ENCODE measurements at regions not wholly inside any gene's neighbourhood (a gene's known extent, or its start where the extent isn't known, plus 50 kb on each side); places are given as distances from the start of the nearest gene placed in this dataset.
"Not testable (repeated sequence)": the region's sequence is repeated elsewhere in the genome, so short reads cannot be mapped to it uniquely, and the experiment has no call there.

DNA sequence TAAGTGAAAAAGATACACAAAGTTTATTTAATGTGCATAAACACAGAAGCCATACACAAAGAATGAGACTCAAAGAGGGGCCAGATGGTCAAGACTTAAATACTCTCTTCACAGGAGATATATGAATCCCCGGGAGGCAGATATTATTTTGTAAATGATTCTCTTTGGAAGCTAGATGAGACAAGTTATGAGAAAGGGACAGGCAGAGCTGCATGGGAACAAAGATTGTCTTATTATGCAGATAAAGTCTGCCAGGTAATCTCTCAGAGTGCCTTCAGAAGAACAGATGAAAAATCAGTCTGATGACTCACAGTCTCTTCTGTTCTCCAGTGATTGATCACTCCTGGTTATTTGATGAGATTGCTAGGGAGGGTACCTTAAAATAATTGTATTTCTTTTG lies 89.0 kb downstream of the NAF1 start:
- DNase-seq (ENCODE audit: low read depth) = no peak

DNA sequence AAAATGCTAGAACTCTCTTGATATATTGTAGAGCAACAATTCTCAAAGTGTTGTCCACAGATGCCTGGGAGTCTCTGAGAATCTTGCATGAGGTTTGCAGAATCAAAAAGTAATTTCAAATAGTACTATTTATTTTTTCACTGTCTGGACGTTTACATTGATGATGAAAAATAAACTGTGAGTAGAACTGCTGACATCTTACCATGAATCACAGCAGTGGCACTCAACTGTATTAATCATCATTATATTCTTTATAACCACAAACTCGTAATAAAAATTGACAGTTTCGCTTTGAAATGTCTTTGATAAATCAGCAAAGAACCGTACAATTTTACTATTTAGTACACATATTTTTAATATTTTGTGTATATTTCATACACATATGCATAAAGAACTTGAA lies 94.5 kb downstream of the NAF1 start:
- peak; percentile 60 for DNase-seq (ENCODE audit: low read depth)

DNA sequence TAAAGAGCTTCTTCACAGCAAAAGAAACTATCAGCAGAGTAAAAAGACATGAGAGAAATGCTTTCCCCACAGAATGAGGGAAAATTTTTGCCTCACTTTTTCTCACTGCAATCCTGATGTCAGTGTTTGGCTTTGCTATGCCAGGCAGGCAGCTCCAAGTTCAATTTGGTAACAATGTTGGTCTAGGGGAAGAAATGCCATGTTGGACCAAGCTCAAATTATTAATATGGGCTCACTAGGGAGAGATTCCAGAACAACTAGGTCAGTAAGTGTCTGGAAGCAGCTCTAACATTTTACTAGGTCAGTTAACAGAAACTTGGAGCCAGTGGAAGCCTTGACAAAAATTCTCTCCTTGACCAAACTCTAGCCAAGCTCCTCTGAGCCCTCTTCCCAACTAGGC lies 95.4 kb downstream of the NAF1 start:
- DNase-seq (ENCODE audit: low read depth) = no peak

DNA sequence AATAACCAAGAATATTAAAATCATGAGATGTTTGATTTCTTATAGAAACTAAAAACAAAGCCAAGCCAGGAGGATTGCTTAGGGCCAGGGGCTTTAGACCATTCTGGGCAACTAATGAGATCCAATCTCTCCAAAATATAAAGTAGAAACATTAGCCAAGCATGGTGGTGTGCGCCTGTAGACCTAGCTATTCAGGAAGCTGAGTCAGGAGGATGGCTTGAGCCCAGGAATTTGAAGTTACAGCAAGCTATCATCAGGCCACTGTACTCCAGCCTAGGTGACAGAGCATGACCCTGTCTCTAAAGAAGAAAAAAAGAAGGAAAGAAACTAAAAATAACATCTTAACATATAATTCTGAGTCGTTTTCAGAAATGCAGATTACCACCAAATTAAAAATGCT lies 96.7 kb downstream of the NAF1 start:
- peak; percentile 46 for DNase-seq (ENCODE audit: low read depth)

DNA sequence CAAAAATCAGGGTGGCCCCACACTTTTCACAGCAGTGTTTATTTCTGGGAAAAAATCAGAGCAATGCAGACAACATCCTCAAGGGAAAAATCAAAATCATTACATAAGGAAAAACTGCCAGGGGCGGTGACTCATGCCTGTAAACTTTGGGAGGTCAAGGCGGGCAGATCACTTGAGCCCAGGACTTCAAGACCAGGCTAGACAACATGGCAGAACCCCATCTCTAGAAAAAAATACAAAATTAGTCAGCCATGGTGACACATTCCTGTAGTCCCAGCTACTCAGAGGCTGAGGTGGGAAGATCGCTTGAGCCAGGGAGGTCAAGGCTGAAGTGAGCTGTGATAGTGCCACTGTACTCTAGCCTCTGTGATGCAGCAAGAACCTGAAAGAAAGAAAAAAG lies 102.8 kb downstream of the NAF1 start:
- DNase-seq (ENCODE audit: low read depth) = peak; percentile 80

DNA sequence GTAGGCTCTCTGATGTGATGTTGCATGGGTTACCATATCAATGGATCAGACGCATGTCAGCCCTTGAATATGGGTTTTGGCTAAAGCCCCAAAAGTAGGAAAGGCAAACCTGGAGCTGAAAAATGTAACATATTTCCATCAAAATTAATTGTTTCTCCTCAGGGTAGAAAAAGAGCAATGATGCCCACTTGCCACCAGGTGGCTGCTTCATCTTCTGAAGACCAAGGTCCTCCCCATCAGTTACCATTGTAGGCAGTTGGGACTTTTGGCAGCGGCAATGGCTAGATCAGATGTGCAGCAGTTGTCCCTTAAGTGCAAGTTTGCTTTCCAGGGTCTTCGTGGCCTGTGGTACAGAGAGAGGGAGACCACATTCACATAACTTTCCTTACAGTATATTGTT lies 118.2 kb downstream of the NAF1 start:
- peak; percentile 58 for DNase-seq (ENCODE audit: low read depth)

DNA sequence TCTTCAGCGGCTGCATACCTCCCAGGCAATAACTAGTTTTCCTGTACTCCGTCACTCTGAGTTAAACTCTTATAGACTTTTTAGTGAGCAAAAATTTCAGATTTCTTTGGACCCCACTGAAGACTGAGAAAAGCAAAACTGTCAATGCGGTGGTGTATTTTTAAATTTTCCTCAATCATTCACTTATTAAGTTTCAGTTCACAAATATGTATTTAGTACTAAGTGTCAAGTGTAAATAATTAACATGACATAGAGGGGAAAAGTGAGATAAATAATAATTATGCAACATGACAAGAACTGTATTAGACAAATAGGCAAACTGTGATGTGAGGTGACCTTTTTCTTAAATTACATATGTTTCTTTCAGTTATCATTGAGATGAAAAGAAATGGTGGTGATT lies 124.4 kb downstream of the NAF1 start:
- no peak for DNase-seq (ENCODE audit: low read depth)

DNA sequence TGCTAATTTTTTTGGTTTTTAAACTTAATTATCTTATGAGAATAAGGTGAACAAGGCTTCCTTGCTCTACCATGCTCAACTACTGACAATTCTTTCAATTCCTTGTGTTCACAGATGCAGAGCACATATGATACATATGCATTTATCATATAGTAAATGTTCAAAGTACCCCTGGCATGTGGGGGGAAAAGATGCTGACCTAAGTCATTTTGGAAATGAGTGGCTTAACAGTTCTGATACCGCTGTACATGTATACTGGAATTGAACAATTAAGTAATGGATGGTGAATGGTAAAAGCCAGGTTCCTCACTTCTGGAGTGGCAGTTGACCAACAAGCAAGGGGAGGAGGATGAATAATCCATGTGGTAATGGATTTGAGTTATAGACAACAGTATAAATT lies 149.6 kb downstream of the NAF1 start:
- DNase-seq (ENCODE audit: low read depth) = no peak

DNA sequence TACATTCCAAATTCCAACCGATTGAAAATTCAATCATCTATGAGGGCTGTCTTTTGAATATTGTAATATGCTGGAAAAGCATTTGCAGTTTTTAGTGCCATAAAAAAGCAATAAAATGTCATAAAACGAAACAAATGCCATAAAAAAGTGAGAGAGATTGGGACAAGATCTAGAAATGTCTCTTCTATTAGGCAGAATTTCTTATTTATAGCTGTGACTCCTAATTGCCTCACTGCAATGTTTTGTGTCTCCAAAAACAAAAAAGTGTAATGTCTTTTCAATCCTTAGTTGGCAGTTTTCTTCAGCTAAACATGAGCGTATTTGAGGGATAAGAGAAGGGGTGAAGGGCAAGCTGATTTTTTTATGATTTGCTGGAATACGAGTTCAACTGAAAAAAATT lies 153.9 kb downstream of the NAF1 start:
- no peak for DNase-seq (ENCODE audit: low read depth)

DNA sequence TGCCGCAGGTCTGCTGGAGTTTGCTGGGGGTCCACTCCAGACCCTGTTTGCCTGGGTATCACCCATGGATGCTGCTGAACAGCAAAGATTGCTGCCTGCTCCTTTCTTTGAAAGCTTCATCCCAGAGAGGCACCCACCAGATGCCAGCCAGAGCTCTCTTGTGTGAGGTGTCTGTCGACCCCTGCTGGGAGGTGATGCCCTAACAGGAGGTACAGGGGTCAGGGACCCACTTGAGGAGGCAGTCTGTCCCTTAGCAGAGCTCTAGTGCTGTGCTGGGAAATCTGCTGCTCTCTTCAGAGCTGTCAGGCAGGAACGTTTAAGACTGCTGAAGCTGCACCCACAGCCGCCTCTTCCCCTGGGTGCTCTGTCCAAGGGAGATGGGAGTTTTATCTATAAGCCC lies 162.7 kb downstream of the NAF1 start:
- no peak for DNase-seq (ENCODE audit: low read depth)

DNA sequence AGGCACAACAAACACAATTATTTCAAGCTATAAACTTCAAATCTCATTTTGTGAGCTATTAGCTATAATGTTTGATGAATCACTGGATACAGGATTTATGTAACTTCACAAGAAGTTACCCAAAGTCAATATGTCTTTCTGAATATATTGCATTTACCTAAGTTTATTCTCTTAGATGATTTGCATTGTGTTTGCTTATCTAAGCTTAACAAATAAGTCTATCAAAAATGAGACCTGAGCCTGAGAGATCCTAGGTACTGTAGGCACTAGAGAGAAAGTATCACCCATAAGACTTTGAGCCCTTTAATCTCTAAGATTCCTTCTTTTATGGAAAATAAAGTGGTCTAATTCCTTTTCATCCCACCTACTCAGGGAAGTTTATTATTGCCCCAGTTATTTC lies 178.2 kb downstream of the NAF1 start:
- no peak for DNase-seq (ENCODE audit: low read depth)

DNA sequence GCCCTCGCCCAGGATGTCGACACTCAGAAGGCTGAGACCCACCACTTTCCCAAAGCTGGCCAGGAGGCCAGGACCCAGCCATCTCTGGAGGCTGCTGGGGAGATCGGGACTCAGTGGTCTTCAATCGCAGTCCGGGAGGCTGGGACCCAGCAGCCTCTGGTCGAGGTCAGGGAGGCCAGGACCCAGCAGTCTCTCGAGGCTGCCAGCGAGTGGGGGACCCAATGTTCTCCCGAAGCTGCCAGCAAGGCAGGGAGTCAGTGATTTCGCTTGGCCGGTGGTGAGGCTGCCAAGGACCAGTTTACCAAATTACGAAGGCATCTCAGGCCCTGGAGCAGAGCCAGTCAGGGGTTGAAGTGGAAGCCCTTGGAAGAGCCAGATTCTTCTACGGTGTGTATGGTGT lies 181.6 kb downstream of the NAF1 start:
- DNase-seq (ENCODE audit: low read depth) = no peak

DNA sequence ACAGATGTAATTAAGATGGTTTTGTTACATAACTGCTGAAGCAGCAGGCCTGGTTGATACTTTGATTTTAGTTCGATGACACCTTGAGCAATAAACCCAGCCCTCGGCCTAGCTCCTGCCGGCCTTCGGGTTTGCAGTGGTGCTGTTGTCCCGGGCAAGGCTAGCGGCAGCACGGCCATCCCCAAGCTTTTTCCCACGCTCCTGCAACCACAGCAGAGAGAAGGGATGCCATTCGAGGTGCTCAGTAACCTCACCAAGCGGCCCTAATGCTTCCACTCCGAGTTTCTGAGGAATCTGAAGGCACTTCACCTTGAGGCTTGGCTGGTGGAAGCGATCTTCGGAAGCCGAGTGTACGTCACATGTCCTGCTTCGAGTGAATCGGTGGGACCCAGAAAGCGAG lies 182.1 kb downstream of the NAF1 start:
- DNase-seq (ENCODE audit: low read depth) = no peak

DNA sequence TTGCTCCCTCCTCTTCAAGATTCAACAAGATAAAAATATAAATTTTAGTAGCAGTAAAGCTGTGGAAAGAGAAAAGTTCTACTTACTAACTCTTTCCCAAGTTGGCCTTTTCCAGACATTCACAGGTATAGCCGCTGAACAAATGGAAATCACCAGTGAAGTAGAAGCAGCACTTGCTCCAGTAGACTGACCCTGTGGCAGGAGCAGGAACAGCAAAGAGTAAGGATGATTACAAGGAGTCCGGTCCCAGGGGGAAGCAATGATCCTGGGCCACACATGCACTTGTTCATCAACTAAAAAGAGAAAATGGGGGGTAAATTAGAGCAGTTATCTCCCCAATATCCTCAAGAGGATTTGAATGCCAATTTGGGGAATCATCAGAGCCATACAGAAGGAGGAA lies 184.9 kb downstream of the NAF1 start:
- no peak for DNase-seq (ENCODE audit: low read depth)

DNA sequence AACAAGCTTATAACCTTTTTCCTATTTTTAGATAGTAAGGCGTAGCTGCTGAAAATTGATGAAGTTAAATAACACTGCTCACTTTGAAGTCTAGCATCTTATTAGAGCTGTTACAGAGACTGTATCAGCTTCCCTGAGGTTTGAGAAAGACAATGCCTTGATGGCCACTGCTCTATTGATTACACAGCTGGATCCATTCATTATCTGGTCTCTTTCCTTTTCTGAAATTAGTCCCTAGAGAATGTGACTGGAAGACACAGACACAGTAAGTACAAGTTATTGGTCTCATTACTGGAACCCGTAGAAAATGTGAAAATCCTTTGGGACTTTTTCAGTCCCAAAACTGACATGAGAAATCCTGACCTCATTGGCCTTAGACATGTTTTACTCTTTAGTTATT lies 188.3 kb downstream of the NAF1 start:
- no peak for DNase-seq (ENCODE audit: low read depth)

DNA sequence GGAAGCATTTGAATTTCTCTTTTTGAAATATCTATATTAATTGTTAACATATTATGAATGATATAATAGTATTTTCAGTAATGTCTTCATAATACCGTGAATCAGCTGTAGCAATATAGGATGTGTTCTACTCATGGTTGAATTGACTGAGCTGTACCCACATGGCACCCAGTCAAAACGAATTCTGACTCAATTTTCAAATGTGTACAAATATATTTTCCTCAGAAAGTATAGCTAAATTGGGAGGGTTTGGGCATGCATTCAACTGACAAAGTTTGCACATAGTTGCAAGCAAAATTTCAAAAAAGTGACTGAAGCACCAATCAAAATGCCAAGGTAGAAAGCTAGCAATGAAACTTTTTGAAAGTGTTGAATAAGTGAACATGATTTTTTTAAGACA lies 188.9 kb downstream of the NAF1 start:
- DNase-seq (ENCODE audit: low read depth) = no peak

DNA sequence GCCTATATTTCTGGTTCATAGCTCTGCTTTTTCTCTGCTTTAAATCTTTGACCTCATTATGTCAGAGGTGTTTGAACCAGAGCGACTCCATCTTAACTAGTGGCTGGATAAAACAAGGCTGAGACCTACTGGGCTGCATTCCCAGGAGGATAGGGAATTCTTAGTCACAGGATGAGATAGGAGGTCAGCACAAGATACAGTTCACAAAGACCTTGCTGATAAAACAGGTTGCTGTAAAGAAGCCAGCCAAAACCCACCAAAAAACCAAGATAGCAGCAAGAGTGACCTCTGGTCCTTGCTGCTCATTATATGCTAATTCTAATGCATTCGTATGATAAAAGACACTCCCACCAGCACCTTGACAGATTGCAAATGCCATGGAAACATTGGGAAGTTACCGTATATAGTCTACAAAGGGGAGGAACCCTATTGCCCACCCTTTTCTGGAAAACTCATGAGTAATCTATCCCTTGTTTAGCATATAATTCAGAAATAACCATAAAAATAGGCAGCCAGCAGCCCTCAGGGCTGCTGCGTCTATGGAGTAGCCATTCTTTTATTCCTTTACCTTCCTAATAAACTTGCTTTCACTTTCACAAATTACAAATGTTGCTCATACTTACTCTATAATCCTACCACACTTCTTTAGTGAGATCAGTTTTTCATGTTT lies 193.9 kb downstream of the NAF1 start:
- no peak for DNase-seq (ENCODE audit: low read depth)

DNA sequence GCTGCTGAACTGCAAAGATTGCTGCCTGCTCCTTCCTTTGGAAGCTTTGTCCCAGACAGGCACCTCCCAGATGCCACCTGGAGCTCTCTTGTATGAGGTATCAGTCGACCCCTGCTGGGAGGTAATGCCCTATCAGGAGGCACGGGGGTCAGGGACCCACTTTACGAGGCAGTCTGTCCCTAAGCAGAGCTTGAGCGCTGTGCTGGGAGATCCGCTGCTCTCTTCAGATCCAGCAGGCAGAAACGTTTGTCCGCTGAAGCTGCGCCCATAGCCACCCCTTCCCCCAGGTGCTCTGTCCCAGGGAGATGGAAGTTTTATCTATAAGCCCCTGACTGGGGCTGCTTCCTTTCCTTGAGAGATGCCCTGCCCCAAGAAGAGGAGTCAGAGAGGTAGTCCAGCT lies 197.5 kb downstream of the NAF1 start:
- DNase-seq (ENCODE audit: low read depth) = no peak

DNA sequence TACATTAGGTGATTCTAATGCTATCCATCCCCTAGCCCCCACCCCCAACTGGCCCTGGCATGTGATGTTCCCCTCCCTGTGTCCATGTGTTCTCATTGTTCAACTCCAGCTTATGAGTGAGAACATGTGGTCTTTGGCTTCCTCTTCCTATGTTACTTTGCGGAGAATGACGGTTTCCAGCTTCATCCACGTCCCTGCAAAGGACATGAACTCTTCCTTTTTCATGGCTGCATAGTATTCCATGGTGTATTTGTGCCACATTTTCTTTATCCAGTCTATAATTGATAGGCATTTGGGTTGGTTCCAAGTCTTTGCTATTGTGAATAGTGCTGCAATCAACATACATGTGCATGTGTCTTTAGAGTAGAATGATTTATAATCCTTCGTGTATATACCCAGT lies 200.7 kb downstream of the NAF1 start:
- not testable (repeated sequence) for DNase-seq (ENCODE audit: low read depth)

DNA sequence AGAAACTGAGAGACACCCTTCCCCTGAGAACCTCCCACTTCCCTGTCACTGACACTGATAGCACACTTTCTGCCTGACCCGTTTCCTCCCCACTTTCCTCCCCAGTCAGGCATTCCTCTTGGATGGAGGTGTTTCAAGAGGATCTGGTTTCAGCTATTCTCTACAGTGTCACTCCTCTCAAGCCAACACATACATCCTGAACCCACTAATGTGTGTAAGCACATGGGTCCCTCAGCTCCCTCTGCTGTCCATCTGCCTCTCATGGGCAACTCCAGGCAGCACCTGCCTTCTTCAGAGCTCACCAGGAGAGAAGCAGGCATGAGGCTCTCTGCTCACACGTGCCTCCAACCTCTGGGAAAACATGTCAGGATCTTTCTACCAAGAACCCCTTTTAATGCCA lies 207.6 kb downstream of the NAF1 start:
- peak; percentile 5 for DNase-seq (ENCODE audit: low read depth)

DNA sequence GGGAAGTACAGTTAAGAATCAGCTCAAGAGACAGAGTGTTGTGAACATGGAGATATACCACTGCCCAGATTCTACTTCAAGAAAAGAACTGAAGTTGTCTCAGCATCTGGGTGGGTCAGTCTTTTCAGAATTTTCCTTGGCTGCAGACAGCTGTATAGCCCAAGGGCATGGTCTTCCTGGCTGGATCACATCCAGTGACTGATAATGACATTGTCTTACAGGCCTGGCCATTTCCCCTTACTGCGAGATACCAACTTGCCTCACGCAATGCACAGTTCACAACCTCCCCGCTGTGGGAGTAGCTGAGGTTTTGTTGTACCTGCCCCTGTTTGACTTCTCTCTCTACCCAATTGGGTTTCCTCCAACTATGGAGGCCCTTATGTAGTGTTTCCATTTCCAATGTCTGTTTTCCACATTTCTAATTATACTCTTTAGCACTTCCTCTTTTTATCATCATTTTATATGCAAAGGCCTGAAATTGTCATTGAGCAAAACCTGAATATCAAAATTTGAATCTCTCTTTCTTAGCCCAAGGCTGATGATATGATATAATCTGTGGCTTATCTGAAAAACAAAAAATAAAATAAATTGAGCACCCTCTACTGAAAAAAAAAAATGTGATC lies 209.1 kb downstream of the NAF1 start:
- no peak for DNase-seq (ENCODE audit: low read depth)

DNA sequence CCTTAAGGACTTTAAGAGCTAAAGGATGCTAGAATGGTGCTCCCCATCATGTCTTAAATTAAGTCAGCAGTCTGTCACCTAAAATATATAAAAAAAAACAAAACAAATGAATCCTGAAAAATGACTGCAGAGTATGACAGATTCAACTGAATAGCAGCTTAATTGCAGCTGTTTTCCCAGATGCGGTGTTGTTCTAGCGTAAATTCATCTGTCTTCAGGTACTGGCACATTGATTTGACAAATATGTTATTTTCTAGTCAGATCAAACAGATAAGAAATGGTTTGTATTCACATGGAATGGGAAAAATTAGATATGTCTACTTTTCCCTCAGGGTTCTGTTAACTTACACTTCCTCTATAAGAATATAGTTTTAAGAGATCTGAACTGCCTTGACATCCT lies 211.7 kb downstream of the NAF1 start:
- DNase-seq (ENCODE audit: low read depth) = no peak

DNA sequence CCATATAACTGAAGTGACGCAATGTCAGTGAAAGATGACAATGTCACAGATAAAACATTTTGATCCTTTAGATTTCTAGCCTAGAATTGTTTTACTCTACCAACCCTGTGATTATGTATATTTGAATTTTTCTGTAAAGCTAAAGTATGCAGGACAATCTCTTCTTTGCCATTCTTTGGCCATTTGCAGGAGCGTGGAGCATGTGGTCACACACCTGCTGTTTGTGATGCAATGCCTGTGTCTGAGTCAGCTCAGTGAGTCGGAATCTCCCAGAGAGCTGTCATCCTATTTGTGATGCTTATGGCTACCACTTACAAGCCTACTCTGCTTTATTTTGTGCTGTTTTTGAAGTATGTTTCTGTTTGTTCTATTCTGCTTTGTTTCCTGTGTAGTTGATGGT lies 214.5 kb downstream of the NAF1 start:
- peak; percentile 45 for DNase-seq (ENCODE audit: low read depth)

DNA sequence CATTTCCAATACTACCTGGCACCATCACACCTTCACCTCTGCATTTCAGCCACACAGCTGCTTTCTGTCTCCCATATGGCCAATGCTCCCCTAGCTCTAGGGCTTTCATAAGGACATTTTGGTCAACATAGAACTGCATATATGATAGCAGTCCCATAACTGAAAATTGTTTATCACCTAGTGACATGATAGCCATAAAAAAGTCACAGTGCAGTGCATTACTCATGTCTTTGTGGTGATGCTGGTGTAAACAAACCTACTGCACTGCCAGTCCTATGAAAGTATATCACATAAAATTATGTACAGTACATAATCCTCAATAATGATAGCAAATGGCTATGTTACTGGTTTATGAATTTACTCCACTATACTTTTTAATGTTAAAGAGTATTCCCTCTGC lies 221.0 kb downstream of the NAF1 start:
- DNase-seq (ENCODE audit: low read depth) = peak; percentile 17
